ENCODE measurements at regions not wholly inside any gene's neighbourhood (a gene's known extent, or its start where the extent isn't known, plus 50 kb on each side); places are given as distances from the start of the nearest gene placed in this dataset.
"Not testable (repeated sequence)": the region's sequence is repeated elsewhere in the genome, so short reads cannot be mapped to it uniquely, and the experiment has no call there.

GRCh38 chr2:175679231-175679630 is 322.8 kb downstream of the LNPK start:
- DNase-seq = no peak

DNA sequence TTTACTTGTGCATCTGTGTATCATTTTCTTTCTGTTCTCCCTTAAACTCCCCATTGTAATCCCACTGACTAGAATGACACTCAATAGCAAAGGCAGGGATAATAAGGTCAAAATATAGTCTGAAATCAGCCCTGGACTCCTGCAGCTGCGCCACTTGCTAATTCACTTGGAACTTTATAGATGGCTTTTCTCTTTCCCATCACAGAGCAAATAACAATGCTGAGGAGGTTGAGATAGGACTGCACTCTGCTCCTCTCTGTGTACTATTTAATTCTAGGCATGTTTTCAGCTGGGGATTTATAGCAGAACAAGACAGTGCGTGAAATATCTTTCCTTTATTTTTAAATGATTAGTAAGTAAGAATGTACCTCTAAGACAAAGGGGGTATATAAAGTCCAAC is 324.2 kb downstream of the LNPK start:
- DNase-seq = no peak

DNA sequence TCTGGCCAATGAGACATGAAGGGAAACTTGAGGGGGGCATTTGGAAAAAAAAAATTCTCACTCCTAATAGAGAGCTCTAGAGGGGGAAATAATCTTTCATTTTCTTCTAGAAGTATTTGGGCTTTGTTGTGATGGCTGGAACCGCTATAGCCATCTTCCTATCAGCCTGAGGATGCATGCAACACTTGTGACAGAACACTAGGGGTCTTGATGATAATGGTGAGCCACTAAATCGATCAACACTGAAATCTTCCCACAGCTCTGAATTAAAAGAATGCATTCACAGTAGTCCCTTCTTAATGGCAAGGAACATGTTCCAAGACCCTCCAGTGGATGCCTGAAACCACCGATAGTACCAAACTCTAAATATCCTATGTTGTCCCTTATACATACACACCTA is 325.3 kb downstream of the LNPK start:
- no peak for DNase-seq

GRCh38 chr2:175668804-175669203 is 333.3 kb downstream of the LNPK start:
- DNase-seq = not testable (repeated sequence)

- DNase-seq = no peak
These were observed 339.7 kb downstream of the LNPK start for GRCh38 chr2:175662335-175662734.

DNA sequence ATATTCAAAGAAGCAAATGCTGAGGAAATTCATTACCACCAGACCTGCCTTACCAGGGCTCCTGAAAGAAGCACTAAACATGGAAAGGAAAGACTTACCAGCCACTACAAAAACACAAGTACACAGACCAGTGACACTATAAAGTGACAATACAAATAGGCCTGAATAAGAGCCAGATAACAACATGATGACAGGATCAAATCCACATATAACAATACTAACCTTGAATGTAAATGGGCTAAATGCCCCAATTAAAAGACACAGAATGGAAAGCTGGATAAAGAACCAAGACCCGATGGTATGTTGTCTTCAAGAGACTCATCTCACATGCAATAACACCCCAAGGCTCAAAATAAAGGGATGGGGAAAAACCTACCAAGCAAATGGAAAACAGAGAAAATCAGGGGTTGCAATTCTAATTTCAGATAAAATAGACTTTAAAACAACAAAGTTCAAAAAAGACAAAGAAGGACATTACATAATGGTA is 353.4 kb downstream of the LNPK start:
- DNase-seq = no peak

DNA sequence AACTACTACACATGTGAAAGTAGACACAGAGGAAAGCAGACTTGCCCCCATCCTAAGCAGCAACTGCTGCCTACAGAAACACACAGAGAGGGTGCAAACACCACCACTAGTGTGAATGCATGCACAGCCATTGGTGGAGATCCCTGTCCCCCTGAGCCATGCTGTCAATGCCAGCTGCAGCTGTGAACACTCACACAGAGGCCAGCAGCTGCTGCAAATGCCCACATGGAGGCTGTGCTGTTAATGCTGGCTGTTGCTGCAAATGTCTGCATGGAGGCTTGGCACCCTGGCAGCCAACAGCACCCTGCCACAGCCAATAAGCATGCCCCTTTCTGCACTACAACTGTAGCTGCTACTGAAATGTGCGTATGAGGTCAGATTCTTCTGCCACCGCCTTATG is 355.0 kb downstream of the LNPK start:
- no peak for DNase-seq

GRCh38 chr2:175640655-175641054 is 361.4 kb downstream of the LNPK start:
- DNase-seq = no peak

DNA sequence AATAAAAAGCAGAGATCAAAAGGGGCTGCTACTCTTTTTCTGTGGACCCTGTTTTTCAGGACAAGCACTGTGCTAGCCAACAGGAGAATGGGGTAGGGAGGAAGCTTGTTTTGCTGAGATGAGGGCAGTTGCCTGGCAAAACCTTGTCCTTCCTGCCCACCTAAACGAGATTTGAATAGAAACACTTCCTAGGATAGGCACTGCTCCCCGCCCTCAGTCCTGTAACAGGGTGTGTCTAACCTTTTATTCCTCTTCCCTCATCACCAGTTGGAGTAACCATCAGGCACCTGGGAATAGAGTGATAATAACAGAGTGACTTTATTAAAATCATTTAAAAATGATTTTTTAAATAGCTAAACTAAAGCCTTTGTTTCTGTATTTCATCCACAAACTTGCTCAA is 368.8 kb downstream of the LNPK start:
- DNase-seq = no peak

DNA sequence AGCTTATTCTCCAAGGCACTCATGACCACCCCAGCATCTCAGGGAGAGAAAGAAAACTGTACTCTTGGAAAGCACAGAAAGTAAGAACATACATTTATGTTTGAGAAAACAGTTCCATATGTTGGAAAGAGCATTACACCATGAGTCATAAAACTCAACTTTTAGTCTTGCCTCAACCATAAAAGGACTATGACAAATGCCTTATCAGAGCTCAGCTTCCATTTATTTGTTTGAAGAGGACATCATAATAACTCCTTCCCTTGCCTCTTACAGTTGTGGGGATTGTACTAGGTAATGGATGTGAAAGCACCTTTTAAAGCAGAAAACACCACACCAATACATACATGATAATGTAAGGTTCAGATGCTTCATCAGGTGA is 370.8 kb downstream of the LNPK start:
- no peak for DNase-seq

GRCh38 chr2:175630280-175631244 is 371.5 kb downstream of the LNPK start:
- DNase-seq = peak; percentile 7

DNA sequence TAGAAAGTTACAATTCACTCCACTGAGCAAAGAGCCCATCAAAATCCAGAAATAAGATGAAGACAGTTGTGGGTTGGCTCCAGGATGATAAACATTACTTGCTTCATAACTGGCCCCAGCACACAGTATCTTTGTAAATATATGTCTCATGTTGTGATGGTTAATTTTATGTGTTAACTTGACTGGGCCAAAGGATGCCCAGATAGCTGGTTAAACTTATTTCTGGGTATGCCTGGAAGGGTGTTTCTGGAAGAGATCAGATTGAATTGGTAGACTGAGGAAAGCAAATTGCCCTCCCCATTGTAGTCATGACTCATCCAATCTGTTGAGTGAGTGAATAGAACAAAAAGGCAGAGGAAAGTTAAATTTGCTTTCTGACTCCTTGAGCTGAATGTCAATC is 373.8 kb downstream of the LNPK start:
- DNase-seq = no peak

- DNase-seq = no peak
These were observed 374.7 kb downstream of the LNPK start for GRCh38 chr2:175627405-175627804.

- DNase-seq = no peak
These were observed 375.3 kb downstream of the LNPK start for GRCh38 chr2:175626796-175627195.

DNA sequence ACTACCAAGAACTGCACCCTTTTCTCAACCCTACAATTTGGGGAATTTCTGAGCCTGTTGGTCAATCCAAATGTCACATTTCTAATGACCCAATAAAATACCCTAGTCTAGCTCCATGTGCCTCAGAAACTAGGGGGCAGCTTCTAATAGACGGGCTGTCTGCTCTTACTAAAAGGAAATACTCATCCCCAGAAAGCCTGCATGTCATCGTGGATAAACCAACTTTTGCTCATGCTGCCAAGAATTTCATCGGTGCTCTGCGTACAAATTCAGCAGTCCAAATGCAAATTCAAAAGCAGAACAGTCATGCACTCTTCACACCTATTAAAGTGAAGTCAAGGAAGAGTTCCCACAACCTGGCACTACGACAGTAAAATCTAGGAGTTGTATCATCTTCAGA is 377.3 kb downstream of the LNPK start:
- DNase-seq = no peak

DNA sequence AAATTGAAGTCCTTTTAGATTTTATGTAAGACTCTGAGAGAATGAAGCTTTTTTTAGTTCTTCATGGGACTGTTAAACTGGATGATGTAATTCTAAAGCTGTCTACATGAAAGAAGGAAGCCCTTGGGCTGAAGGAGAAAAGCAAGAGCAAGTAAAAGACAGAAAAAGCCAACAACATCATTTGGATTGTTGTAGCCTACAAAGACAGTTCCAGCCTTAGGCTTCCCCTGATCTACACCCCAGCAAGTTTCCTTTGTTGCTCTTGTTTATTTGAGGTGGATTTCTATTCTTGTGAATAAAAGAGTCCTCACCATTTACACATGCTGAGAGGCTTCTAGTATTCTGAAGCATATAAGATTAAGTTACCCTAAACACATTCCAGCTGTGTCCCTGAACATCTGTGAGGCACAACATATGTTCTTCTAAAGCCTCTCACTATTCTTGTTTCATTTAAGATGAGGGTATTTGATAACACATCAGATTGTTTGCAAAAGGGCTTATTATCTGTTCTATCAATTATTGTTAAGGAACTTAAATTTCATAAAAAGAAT is 377.8 kb downstream of the LNPK start:
- DNase-seq = no peak

DNA sequence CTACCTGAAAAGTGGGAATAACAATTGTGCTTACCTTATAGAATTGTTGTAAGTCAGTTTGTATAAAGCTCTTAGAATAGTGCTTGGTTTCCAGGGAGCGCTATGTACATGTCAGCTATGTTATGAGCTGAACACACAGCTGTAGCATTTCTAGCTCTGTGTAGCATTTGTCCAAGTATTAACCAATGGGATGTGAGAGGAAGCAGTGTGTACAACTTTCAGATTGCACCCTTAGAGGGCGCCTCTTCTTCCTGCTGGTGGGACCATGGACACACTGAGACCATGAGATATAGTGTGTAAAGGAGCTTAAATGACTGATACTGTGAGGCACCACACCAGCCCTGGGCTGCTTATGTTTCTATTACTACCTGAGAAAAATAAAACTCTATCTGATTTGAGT is 380.2 kb downstream of the LNPK start:
- DNase-seq = no peak

- no peak for DNase-seq
These were observed 382.0 kb downstream of the LNPK start for GRCh38 chr2:175620106-175620505.

GRCh38 chr2:175619179-175620045 is 382.7 kb downstream of the LNPK start:
- DNase-seq = no peak

GRCh38 chr2:175612280-175612679 is 389.8 kb downstream of the LNPK start:
- DNase-seq = no peak

- DNase-seq = no peak
These were observed 395.8 kb downstream of the LNPK start for GRCh38 chr2:175606010-175606841.

- no peak for DNase-seq
These were observed 396.4 kb downstream of the LNPK start for GRCh38 chr2:175605640-175606009.

- DNase-seq = no peak
These were observed 400.1 kb downstream of the LNPK start for GRCh38 chr2:175601969-175602368.
